ENCODE measurements at regions not wholly inside any gene's neighbourhood (a gene's known extent, or its start where the extent isn't known, plus 50 kb on each side); places are given as distances from the start of the nearest gene placed in this dataset.

- Histone ChIP-seq H3K27ac (ENCODE audit: low read length) (no peak overlapping the region), H3K9me3 (replicated peaks; ENCODE audit: insufficient read depth, low read length) (no peaks in the 10 kb centered on the region), H3K27me3 (replicated peaks; ENCODE audit: insufficient read depth, low read length) (no peaks in the 10 kb centered on the region), H2AFZ (ENCODE audit: low read length) (no peak overlapping the region), H3K9ac (ENCODE audit: low read length) (no peak overlapping the region), H3K79me2 (ENCODE audit: low read length) (no peaks in the 10 kb centered on the region), H3K9me2 (replicated peaks; ENCODE audit: insufficient read depth, low read length) (no peaks in the 10 kb centered on the region), H3K36me3 (replicated peaks; ENCODE audit: insufficient read depth, low read length) (no peaks in the 10 kb centered on the region), H3K4me3 (ENCODE audit: low read length) (no peak overlapping the region), H4K20me1 (ENCODE audit: insufficient read depth, low read length) (no peaks in the 10 kb centered on the region; the same call in 1 of the 2 replicates), H3K4me2 (ENCODE audit: low read depth, low read length) (no peak overlapping the region), H3K4me1 (ENCODE audit: low read length) (no peaks in the 10 kb centered on the region), H3F3A (ENCODE audit: insufficient read depth, low read length) (no peaks in the 10 kb centered on the region)
- DNase-seq = no peak
- TF ChIP-seq CTCF (IDR thresholded peaks at IDR 0.05; ENCODE audit: low read length) = no peak
- no peak for TF ChIP-seq EZH2 (optimal IDR thresholded peaks at IDR 0.05; ENCODE audit: low read depth, low read length)
- TF ChIP-seq EZH2phosphoT487 (IDR thresholded peaks at IDR 0.05; ENCODE audit: low read length) = no peak
These were observed 472.1 kb upstream of the MARCKS start for GRCh38 chr6:113385020-113385431.

- no peak overlapping the region for H2AFZ ChIP-seq (ENCODE audit: low read length)
- no peak overlapping the region for H3K4me3 ChIP-seq (ENCODE audit: low read length)
- no peak for TF ChIP-seq EZH2phosphoT487 (IDR thresholded peaks at IDR 0.05; ENCODE audit: low read length)
- no peak for TF ChIP-seq EZH2 (optimal IDR thresholded peaks at IDR 0.05; ENCODE audit: low read depth, low read length)
- TF ChIP-seq CTCF (IDR thresholded peaks at IDR 0.05; ENCODE audit: low read length) = no peak
- H3K9ac ChIP-seq (ENCODE audit: low read length) = no peak overlapping the region
- no peaks in the 10 kb centered on the region for H3K9me2 ChIP-seq (replicated peaks; ENCODE audit: insufficient read depth, low read length)
- H4K20me1 ChIP-seq (ENCODE audit: insufficient read depth, low read length) = no peaks in the 10 kb centered on the region
- H3K79me2 ChIP-seq (ENCODE audit: low read length) = no peaks in the 10 kb centered on the region
- no peak for DNase-seq
- H3K9me3 ChIP-seq (replicated peaks; ENCODE audit: insufficient read depth, low read length) = no peaks in the 10 kb centered on the region
- H3K4me1 ChIP-seq (ENCODE audit: low read length) = no peaks in the 10 kb centered on the region
- H3F3A ChIP-seq (ENCODE audit: insufficient read depth, low read length) = no peaks in the 10 kb centered on the region
- H3K27ac ChIP-seq (ENCODE audit: low read length) = no peak overlapping the region
- H3K36me3 ChIP-seq (replicated peaks; ENCODE audit: insufficient read depth, low read length) = no peaks in the 10 kb centered on the region
- no peaks in the 10 kb centered on the region for H3K27me3 ChIP-seq (replicated peaks; ENCODE audit: insufficient read depth, low read length)
- H3K4me2 ChIP-seq (ENCODE audit: low read depth, low read length) = no peak overlapping the region
These were observed 468.1 kb upstream of the MARCKS start for GRCh38 chr6:113388996-113389395.

- H3F3A ChIP-seq (ENCODE audit: insufficient read depth, low read length) = no peaks in the 10 kb centered on the region
- H3K9me2 ChIP-seq (replicated peaks; ENCODE audit: insufficient read depth, low read length) = no peaks in the 10 kb centered on the region
- H2AFZ ChIP-seq (ENCODE audit: low read length) = no peak overlapping the region
- H3K79me2 ChIP-seq (ENCODE audit: low read length) = no peaks in the 10 kb centered on the region
- H3K27ac ChIP-seq (ENCODE audit: low read length) = no peak overlapping the region
- no peaks in the 10 kb centered on the region for H3K36me3 ChIP-seq (replicated peaks; ENCODE audit: insufficient read depth, low read length)
- no peaks in the 10 kb centered on the region for H3K4me1 ChIP-seq (ENCODE audit: low read length)
- no peak overlapping the region for H3K4me3 ChIP-seq (ENCODE audit: low read length)
- TF ChIP-seq CTCF (IDR thresholded peaks at IDR 0.05; ENCODE audit: low read length) (no peak), EZH2 (optimal IDR thresholded peaks at IDR 0.05; ENCODE audit: low read depth, low read length) (no peak), EZH2phosphoT487 (IDR thresholded peaks at IDR 0.05; ENCODE audit: low read length) (no peak)
- no peaks in the 10 kb centered on the region for H3K27me3 ChIP-seq (replicated peaks; ENCODE audit: insufficient read depth, low read length)
- DNase-seq = no peak
- H3K4me2 ChIP-seq (ENCODE audit: low read depth, low read length) = no peak overlapping the region
- no peaks in the 10 kb centered on the region for H3K9me3 ChIP-seq (replicated peaks; ENCODE audit: insufficient read depth, low read length)
- H4K20me1 ChIP-seq (ENCODE audit: insufficient read depth, low read length) = no peaks in the 10 kb centered on the region
- H3K9ac ChIP-seq (ENCODE audit: low read length) = no peak overlapping the region
These were observed 464.5 kb upstream of the MARCKS start for GRCh38 chr6:113392551-113393055.

Measured in MM.1S (cell line).